HEK293 (cell line): ENCODE measurements at regions not wholly inside any gene's neighbourhood (a gene's known extent, or its start where the extent isn't known, plus 50 kb on each side); places are given as distances from the start of the nearest gene placed in this dataset.

Experiments used
- CTCF ChIP-seq: fragments of 450-650 bp; formaldehyde crosslinking; IDR thresholded peaks from 2 replicates; pipeline ENCODE4 v1.5.1; 2016; ENCODE audit warnings: missing biosample characterization, missing genetic modification characterization
- PRDM6 ChIP-seq: fragments of 450-650 bp; formaldehyde crosslinking; IDR thresholded peaks from 2 replicates; pipeline ENCODE4 v1.5.1; 2017; ENCODE audit warnings: missing biosample characterization, missing genetic modification characterization
- REST ChIP-seq: fragments of 450-650 bp; formaldehyde crosslinking; IDR thresholded peaks from 2 replicates; pipeline ENCODE4 v1.5.1; 2016; ENCODE audit warnings: missing biosample characterization, missing genetic modification characterization
- SP2 ChIP-seq: fragments of 450-650 bp; formaldehyde crosslinking; IDR thresholded peaks from 2 replicates; pipeline ENCODE4 v1.5.1; 2016; ENCODE audit warnings: missing biosample characterization, missing genetic modification characterization
- ZBTB11 ChIP-seq: fragments of 450-650 bp; formaldehyde crosslinking; conservative IDR thresholded peaks from 2 replicates; pipeline ENCODE4 v1.5.1; 2016; ENCODE audit warnings: low read depth, missing biosample characterization, missing genetic modification characterization
- ZNF2 ChIP-seq: fragments of 450-650 bp; formaldehyde crosslinking; IDR thresholded peaks from 2 replicates; pipeline ENCODE4 v1.5.1; 2016; ENCODE audit warnings: missing biosample characterization, missing genetic modification characterization
- ZNF214 ChIP-seq: fragments of 450-650 bp; formaldehyde crosslinking; IDR thresholded peaks from 2 replicates; pipeline ENCODE4 v1.5.1; 2017; ENCODE audit warnings: missing biosample characterization, mild to moderate bottlenecking, missing genetic modification characterization, borderline replicate concordance
- ZNF24 ChIP-seq: fragments of 450-650 bp; formaldehyde crosslinking; IDR thresholded peaks from 2 replicates; pipeline ENCODE4 v1.5.1; 2016; ENCODE audit warnings: missing biosample characterization, missing genetic modification characterization
- ZNF501 ChIP-seq: fragments of 450-650 bp; formaldehyde crosslinking; IDR thresholded peaks from 2 replicates; pipeline ENCODE4 v1.5.1; 2016; ENCODE audit warnings: missing biosample characterization, missing genetic modification characterization
- ZNF777 ChIP-seq: fragments of 450-650 bp; formaldehyde crosslinking; IDR thresholded peaks from 2 replicates; pipeline ENCODE4 v1.5.1; 2017; ENCODE audit warnings: missing biosample characterization, missing genetic modification characterization, borderline replicate concordance
- ZSCAN16 ChIP-seq: fragments of 450-650 bp; formaldehyde crosslinking; IDR thresholded peaks from 2 replicates; pipeline ENCODE4 v1.5.1; 2016; ENCODE audit warnings: missing biosample characterization, missing genetic modification characterization
- ZSCAN5A ChIP-seq: fragments of 450-650 bp; formaldehyde crosslinking; IDR thresholded peaks from 2 replicates; pipeline ENCODE4 v1.5.1; 2016; ENCODE audit warnings: missing biosample characterization, missing genetic modification characterization

GRCh38 chr2:186100636-186101035 is 362.0 kb downstream of the FSIP2 start:
- no peak for TF ChIP-seq ZSCAN16 (tag by site-specific recombination)
- TF ChIP-seq ZNF777 (tag by site-specific recombination) = no peak
- no peak for TF ChIP-seq ZNF501 (tag by site-specific recombination)
- no peak for TF ChIP-seq CTCF
- no peak for TF ChIP-seq ZBTB11 (tag by site-specific recombination)
- no peak for TF ChIP-seq ZNF214 (tag by site-specific recombination)
- no peak for TF ChIP-seq ZNF24 (tag by site-specific recombination)
- no peak for TF ChIP-seq ZSCAN5A (tag by site-specific recombination)
- no peak for TF ChIP-seq ZNF2
- no peak for TF ChIP-seq REST
- TF ChIP-seq PRDM6 (tag by site-specific recombination) = no peak
- no peak for TF ChIP-seq SP2
